GM21381 (cell line): ENCODE measurements at regions not wholly inside any gene's neighbourhood (a gene's known extent, or its start where the extent isn't known, plus 50 kb on each side); places are given as distances from the start of the nearest gene placed in this dataset.

Experiments used
- ATAC-seq: cut with Tn5 transposase; IDR thresholded peaks from one replicate; pipeline ENCODE4 v1.9.1; 2021; ENCODE audit warnings: mild to moderate bottlenecking, moderate library complexity; ENCODE audit not compliant: unreplicated experiment

GRCh38 chr4:59223292-59223941, 1976.7 kb upstream of the ADGRL3 start:
- no peak for ATAC-seq

DNA sequence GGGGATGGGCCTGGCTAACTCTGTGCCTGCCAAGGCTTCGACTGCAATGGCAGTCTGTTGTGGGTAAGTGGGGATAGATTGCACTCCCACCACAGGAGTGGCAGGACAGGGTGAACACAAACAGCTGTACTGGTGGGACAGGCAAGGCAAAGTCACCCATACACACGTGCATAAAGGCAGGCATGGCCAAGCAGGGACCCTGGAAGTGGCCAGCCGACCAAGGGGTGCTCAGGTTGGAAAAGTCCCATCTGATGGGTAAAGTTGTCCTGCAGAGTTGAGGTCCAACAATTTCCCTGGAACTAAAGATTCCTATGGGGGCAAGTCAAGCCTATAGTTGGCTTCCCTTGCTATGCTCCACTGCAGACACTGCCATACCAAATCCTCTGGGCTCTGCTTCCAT, 1961.9 kb upstream of the ADGRL3 start:
- no peak for ATAC-seq

DNA sequence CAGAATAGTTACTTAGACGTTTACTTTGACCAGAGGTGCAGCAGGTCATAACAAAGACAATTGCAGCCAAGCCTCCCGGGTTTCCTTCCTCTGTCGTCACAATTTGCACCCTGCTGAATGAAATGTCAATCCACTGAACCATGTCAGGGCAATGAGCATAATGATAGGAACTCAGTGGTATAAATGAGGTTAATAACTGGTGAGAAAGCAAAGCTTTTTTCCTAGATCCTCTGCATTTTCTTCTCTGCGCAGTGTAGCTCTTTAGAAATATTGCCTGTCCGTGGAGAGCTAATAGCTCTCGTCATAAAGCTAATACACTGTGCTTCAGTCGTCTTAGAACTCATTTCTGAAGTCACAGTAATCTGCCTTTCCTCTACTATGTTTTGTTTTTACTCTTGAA, 1960.1 kb upstream of the ADGRL3 start:
- ATAC-seq, result no peak

GRCh38 chr4:59243038-59243437, 1957.1 kb upstream of the ADGRL3 start:
- ATAC-seq, result no peak

DNA sequence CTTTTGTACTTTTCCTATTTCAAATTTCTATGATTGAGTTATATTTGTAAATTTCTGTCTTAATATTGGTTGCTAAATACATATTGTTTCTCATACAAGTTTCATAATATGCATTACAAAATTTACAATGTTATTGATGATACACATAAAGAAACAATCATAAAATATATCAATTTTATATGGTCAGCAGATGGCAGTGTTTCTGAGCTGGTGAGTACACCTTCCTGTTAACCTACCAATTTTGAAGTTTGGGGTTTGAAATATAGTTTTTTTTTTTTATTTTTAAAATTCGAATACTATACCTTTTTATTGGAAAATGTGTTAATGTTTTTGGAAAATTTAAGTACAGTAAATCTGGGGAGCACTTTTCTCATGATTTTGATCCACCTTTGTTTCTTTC, 1953.1 kb upstream of the ADGRL3 start:
- ATAC-seq, result no peak

DNA sequence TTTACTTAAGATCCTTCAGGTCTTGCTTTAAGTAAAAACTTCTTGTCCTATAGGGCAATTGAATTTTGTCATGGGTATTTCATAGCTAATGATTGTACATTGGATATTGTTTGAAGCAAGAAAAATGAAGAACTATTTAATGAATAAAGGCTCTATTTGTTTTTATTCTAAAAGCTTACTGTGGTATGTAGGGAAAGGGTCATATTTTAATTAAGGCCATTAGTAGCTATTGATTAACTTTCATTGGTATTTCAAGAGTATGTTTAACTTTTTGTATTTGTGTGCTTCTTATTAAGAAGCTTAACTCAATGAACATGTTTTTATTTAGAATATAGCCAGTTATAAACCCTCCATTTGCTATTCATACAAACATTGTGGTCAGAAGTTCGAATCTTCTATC, 1951.8 kb upstream of the ADGRL3 start:
- ATAC-seq, result no peak

DNA sequence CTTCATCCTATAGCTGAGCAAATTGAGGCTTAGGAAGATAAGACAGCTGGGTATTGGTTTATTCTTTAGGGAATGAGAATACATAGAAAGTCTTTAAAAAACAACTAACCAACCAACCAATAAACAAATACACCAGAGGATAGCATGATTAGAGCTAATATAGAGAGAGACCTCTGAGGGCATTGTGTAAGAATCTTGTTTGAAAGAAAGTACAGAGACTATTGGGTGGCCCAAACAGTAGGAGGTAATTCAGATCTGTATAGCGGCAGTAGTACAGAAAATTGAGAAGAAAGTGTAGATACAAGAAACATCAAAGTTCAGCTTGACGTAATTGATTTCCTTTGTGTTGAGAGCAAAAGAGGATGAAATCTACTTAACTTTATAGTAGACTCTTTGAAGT, 1951.0 kb upstream of the ADGRL3 start:
- no peak for ATAC-seq

DNA sequence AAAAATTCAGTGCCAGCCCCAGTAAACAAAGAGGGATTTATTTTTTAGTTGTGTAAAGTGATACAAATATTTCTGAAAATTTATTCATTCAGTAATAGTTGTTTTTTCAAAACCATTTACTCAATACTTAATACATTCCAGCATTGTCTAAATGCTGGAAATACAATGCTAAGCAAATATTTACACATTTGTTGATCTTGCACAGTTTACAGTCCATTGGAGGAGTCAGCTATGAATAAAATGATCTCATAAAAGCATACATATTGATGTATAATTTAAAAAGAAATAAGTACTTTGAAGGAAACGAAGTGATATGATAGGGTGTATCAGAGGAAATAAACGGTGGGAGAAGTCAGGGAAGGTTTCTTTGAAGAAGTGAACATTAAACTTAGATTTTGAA, 1942.1 kb upstream of the ADGRL3 start:
- no peak for ATAC-seq

DNA sequence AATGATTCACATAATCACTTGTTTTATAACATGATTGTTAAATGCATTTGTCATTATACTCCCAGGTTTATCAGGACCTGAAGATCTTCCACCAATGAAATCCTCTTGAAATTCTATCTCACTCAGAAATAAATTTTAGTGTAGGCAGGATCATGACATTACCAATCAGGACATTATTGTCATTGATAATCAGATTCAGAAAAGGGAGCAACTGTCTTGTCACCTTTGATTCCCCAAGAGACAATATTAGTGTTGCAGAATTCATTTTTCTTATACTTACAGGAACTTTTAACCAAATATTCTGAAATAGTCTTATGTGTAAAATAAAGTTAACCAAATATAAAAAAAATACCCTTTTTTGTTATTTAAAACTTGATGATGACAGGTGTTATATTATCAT, 1892.5 kb upstream of the ADGRL3 start:
- no peak for ATAC-seq

- no peak for ATAC-seq
Observed at GRCh38 chr4:59314637-59315036, 1885.5 kb upstream of the ADGRL3 start.

DNA sequence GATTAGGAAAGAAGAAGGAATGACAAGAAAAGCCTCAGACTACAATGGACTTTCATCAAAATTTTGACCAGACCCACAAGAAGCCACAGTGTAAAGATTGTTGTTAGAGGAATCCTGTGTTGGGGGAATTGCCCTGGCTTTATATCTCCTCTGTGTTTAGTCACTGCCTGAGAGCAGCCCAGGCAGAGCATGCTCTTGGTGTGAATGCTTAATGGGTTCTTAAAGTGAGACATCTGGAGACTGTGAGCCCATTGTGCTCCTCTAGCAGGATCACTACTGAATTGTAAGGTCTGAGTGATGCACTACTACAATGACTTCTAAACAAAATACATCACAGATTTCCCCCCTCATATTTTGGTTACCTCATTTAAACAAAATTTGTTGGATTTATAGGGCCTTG, 1860.5 kb upstream of the ADGRL3 start:
- no peak for ATAC-seq

GRCh38 chr4:59341506-59341905, 1858.6 kb upstream of the ADGRL3 start:
- no peak for ATAC-seq

DNA sequence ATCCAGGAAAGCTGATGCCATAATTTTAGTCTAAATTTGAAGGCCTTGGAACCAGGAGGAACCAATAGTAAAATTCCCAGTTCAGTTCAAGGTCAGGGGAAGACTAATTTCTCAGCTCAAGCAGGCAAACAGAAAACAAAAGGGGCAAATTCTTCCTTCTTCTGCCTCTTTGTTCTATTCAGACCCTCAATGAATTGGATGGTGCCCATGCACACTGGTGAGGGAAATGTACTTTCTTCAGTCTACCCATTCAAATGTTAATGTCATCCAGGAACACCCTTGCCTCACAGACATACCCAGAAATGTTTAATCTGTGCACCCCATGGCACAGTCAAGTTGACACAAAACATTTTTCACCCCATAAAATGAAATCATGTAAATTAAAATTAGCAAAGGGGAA, 1851.2 kb upstream of the ADGRL3 start:
- no peak for ATAC-seq

GRCh38 chr4:59369229-59369628, 1830.9 kb upstream of the ADGRL3 start:
- no peak for ATAC-seq

- ATAC-seq, result no peak
Observed at GRCh38 chr4:59374416-59374815, 1825.7 kb upstream of the ADGRL3 start.

DNA sequence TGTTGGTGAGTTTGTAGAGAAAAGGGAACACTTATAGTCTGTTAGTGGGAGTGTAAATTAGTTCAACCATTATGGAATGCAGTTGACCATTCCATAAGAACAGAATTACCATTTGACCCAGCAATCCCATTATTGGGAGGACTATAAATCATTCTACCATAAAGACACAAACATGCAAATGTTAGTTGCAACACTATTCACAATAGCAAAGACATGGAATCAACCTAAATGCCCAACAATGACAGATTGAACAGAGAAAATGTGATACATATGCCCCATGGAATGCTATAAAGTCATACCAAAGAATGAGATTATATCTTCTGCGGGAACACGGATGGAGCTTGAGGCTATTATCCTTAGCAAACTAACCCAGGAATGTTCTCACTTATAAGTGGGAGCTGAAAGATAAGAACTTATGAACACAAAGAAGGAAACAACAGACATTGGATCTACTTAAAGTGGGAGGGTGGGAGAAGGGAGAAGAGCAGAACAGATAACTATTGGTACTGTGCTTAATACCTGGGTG, 1819.2 kb upstream of the ADGRL3 start:
- ATAC-seq, result no peak

- no peak for ATAC-seq
Observed at GRCh38 chr4:59381591-59381990, 1818.5 kb upstream of the ADGRL3 start.

DNA sequence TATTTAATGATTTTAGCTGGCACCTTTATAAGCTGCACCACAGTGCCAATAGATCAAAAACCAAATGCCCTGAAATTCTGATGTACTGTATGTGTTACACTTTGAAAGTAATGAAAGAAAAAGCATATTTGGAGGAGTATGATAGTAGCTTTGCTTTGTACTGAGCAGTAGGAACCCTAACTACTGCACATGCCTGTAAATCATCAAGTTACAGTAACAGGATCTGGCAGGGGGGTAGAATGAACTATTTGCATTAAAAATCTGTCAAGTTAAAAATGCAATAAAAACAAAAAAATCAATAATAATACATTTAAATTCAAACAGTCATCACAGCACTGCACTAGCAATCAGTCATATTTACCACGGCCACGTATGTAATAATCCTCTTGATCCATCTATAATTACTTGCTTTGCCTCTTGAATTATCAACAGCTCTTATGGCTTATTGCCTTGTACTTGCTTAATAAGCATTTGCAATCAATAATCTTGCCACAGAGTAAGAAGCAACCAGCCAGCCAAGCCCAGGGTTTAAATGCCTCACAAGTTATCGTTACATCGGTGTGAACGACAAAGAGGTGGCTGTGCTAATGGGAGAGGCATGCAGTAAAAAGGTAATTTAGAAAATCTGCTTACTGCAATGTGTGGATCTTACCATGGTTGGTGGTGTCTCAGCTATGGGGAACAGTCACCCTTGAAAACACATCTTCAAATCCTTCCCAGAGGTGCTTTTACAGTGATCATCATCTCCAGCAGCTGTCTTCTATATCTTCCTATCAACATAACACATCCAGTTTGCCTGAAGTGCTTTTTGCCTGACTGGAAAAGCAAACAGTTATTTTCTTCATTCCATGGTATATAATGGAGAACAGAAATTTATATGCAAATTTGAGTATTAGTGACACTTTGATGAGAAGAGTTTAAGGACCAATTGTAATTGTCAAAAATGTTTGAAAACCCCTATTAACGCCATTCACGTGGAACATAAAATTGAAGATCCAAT, 1812.1 kb upstream of the ADGRL3 start:
- ATAC-seq, result no peak

GRCh38 chr4:59393780-59394179, 1806.3 kb upstream of the ADGRL3 start:
- no peak for ATAC-seq

GRCh38 chr4:59400334-59400733, 1799.8 kb upstream of the ADGRL3 start:
- ATAC-seq, result no peak

GRCh38 chr4:59409647-59410046, 1790.5 kb upstream of the ADGRL3 start:
- no peak for ATAC-seq

DNA sequence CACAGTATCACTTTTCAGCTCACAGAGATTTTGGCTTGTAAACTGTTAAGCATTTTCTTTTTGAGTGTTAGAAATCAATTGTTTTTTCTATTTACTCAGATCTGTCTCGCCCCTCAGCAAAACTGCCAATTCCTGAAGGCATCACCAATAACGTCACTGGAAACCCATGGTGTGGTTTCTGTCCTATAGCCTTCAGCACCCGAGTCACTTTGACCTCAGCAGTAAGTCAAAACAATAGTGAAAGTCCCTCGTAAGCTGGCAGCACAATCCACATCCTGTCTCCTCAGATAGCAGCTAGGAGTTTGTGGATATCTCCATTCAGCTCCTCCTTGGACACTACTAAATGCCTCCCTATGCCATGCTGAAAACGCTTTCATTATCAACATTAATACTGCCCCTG, 1787.4 kb upstream of the ADGRL3 start:
- ATAC-seq, result no peak
